ENCODE measurements at regions not wholly inside any gene's neighbourhood (a gene's known extent, or its start where the extent isn't known, plus 50 kb on each side); places are given as distances from the start of the nearest gene placed in this dataset.
"Not testable (repeated sequence)": the region's sequence is repeated elsewhere in the genome, so short reads cannot be mapped to it uniquely, and the experiment has no call there.

- intact Hi-C loops (cut with DNase I), result no loop called here
Observed at GRCh38 chr14:22124073-22124613, 450.5 kb upstream of the OR4E1 start.

GRCh38 chr14:22122829-22123560, 449.4 kb upstream of the OR4E1 start:
- intact Hi-C loops (cut with DNase I), result no loop called here

More at GRCh38 chr14:22124073-22124613, 450.5 kb upstream of the OR4E1 start:
- DNase-seq, result no peak

GRCh38 chr14:22122227-22122818, 448.7 kb upstream of the OR4E1 start:
- DNase-seq, result no peak
- intact Hi-C loops (cut with DNase I), result no loop called here

More at GRCh38 chr14:22122829-22123560, 449.4 kb upstream of the OR4E1 start:
- no peak for DNase-seq

GRCh38 chr14:22118899-22119477, 445.4 kb upstream of the OR4E1 start:
- no peak for DNase-seq
- intact Hi-C loops (cut with DNase I), result no loop called here

GRCh38 chr14:22113401-22113800, 439.8 kb upstream of the OR4E1 start:
- DNase-seq, result no peak
- intact Hi-C loops (cut with DNase I), result no loop called here

GRCh38 chr14:22112004-22112403, 438.4 kb upstream of the OR4E1 start:
- DNase-seq, result peak in 14 of 42 donors; percentile 4 to 51 (median 16)
- intact Hi-C loops (cut with DNase I), result no loop called here

GRCh38 chr14:22107753-22108152, 434.1 kb upstream of the OR4E1 start:
- no peak for DNase-seq

GRCh38 chr14:22106700-22107697, 433.4 kb upstream of the OR4E1 start:
- intact Hi-C loops (cut with DNase I), result no loop called here
- no peak for DNase-seq

More at GRCh38 chr14:22107753-22108152, 434.1 kb upstream of the OR4E1 start:
- intact Hi-C loops (cut with DNase I), result no loop called here

- intact Hi-C loops (cut with DNase I), result no loop called here
- no peak for DNase-seq
Observed at GRCh38 chr14:22105624-22106006, 432.0 kb upstream of the OR4E1 start.

GRCh38 chr14:22105006-22105623, 431.5 kb upstream of the OR4E1 start:
- no peak for DNase-seq
- intact Hi-C loops (cut with DNase I), result no loop called here

- intact Hi-C loops (cut with DNase I); DNase-seq: not testable (repeated sequence)
Observed at GRCh38 chr14:22100764-22101120, 427.1 kb upstream of the OR4E1 start.

GRCh38 chr14:22099942-22100763, 426.5 kb upstream of the OR4E1 start:
- intact Hi-C loops (cut with DNase I), result no loop called here
- peak in 39 of 42 donors; percentile 5 to 74 (median 42) for DNase-seq

- DNase-seq, result no peak
- intact Hi-C loops (cut with DNase I), result no loop called here
Observed at GRCh38 chr14:22098435-22098834, 424.8 kb upstream of the OR4E1 start.

- DNase-seq, result no peak
- intact Hi-C loops (cut with DNase I), result no loop called here
Observed at GRCh38 chr14:22097586-22098292, 424.1 kb upstream of the OR4E1 start.

GRCh38 chr14:22097072-22097471, 423.5 kb upstream of the OR4E1 start:
- intact Hi-C loops (cut with DNase I), result no loop called here
- DNase-seq, result no peak

- intact Hi-C loops (cut with DNase I), result no loop called here
- no peak for DNase-seq
Observed at GRCh38 chr14:22096514-22096895, 422.9 kb upstream of the OR4E1 start.

GRCh38 chr14:22095860-22096513, 422.4 kb upstream of the OR4E1 start:
- DNase-seq, result no peak

More at GRCh38 chr14:22095860-22096513, 422.4 kb upstream of the OR4E1 start:
- intact Hi-C loops (cut with DNase I), result no loop called here

All from head of caudate nucleus (tissue), 42 donors.